Mucosa of stomach (tissue), 1 donor: ENCODE measurements at regions not wholly inside any gene's neighbourhood (a gene's known extent, or its start where the extent isn't known, plus 50 kb on each side); places are given as distances from the start of the nearest gene placed in this dataset.

Source experiments
- H3K27me3 ChIP-seq: one replicate; pipeline ENCODE4 v1.7.0; 2013; ENCODE audit warnings: mild to moderate bottlenecking, low read length; ENCODE audit not compliant: control insufficient read depth, insufficient read depth
- H3K36me3 ChIP-seq: one replicate; pipeline ENCODE4 v1.7.0; 2013; ENCODE audit warnings: low read length; ENCODE audit not compliant: control insufficient read depth, insufficient read depth
- H3K4me1 ChIP-seq: one replicate; pipeline ENCODE4 v1.7.0; 2013; ENCODE audit warnings: mild to moderate bottlenecking, low read length; ENCODE audit not compliant: control insufficient read depth, insufficient read depth
- H3K4me3 ChIP-seq: one replicate; pipeline ENCODE4 v1.7.0; 2013; ENCODE audit warnings: low read length
- H3K9ac ChIP-seq: one replicate; pipeline ENCODE4 v1.7.0; 2013; ENCODE audit warnings: mild to moderate bottlenecking, low read length, moderate library complexity
- H3K9me3 ChIP-seq: one replicate; pipeline ENCODE4 v1.7.0; 2013; ENCODE audit warnings: mild to moderate bottlenecking, low read length, moderate library complexity; ENCODE audit not compliant: control insufficient read depth
- donor health status: Pancreatic carcinoma.

DNA sequence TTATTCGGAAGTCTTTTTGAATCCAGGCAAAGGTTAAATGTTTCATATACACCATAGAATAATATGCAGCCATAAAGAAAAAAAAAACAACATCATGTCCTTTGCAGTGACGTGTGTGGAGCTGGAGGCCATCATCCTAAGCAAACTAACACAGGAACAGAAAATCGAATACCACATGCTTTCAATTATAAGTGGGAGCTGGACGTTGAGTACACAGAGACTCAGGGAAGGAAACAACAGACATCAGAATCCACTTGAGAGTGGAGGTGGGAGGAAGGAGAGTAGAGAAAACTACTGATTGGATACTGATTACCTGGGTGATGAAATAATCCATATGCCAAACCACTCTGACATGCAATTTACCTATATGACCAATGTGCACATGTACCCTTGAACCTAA lies 293.4 kb downstream of the KLF6 start:
- Histone ChIP-seq H3K9ac (no peak overlapping the region), H3K4me1 (peaks cover 3% of the 10 kb centered on the region), H3K9me3 (no peaks in the 10 kb centered on the region), H3K4me3 (no peak overlapping the region), H3K27me3 (no peaks in the 10 kb centered on the region), H3K36me3 (no peaks in the 10 kb centered on the region)

DNA sequence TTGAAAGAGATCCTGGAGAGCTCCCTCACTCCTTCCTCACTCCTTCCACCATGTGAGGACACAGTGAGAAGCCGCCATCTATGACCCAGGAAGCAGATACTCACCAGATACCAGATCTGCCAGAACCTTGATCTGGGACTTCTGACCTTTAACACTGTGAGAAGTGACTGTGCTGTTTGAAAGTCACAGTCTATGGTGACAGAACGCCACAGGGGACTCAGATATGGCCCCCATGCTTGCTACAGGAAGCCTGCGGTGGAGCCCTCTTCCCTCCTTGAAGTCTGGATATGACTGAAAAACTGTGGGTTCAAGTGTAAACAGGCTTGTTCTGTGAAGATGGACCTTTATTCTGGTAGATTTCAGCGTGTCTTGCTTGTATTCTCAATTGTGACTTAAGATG lies 297.8 kb downstream of the KLF6 start:
- H3K4me3 ChIP-seq: no peak overlapping the region
- H3K4me1 ChIP-seq: peaks cover 5% of the 10 kb centered on the region
- no peaks in the 10 kb centered on the region for H3K27me3 ChIP-seq
- no peaks in the 10 kb centered on the region for H3K9me3 ChIP-seq
- H3K36me3 ChIP-seq: no peaks in the 10 kb centered on the region
- no peak overlapping the region for H3K9ac ChIP-seq

DNA sequence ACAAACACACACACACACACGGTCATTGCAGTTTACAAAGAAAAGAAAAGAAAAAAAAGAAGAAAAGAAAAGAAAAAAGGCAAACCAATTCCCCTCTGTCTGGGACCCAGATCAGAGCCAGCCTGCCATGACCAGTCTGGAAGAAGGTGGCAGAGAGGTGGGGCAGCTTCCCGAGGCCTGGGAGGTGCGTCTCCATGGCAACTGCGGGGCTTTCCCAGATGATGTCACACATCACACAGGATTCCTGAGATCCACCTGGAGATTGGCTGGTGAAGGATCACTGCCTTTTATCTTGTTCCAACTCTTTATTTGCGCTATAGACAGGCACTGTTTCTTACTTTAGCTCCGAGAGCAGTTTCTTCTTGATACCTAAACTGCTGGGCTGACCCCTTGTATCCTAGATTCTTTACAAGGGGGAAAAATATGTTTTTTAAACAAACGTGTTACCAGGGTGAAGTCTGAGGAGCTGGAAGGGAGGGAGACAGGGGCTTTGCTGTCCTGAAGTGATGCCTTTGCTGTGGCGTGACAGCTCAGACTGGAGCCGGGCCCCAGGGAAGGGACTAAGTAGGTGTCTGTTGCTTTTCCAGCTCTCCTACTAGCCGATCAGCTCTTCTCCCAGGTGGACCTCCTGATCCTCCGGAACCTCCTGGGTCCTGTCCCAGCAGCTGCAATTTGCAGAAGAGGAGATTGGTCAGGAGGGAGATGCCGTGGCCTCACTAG lies 298.5 kb downstream of the KLF6 start:
- H3K36me3 ChIP-seq: no peaks in the 10 kb centered on the region
- H3K27me3 ChIP-seq: no peaks in the 10 kb centered on the region
- H3K4me3 ChIP-seq: no peak overlapping the region
- H3K9ac ChIP-seq: no peak overlapping the region
- no peaks in the 10 kb centered on the region for H3K9me3 ChIP-seq
- H3K4me1 ChIP-seq: peaks cover 5% of the 10 kb centered on the region

DNA sequence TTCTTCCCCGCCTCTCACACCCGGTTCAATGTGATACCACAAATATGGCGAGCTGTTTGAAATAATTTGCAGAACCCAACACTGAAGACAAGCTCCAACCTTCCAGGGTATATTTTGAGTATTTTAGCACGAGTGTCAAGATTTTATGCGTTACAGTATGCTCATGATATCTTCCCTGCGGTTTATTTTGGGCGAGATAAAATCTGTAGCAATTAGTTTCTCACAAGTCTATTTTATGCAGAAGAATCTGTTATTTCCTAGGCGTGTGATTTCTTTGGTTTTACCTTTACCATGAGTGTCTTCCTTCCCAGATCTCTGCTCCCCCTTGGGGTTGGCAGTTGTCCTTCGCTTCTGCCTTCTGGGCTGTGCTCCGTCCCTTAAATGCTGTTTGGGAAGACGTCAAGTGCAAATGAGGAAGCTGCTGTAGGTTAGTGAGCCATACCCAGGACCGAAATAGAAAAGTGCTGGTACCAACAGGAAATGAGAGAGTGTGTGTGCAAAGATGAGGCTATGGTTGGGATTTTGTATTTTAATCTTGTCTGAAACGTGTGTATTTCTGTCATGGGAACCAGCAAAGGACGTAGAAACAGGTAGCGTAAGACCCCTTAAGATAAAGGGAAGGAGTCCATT lies 299.8 kb downstream of the KLF6 start:
- Histone ChIP-seq H3K4me1 (peaks cover 5% of the 10 kb centered on the region), H3K27me3 (no peaks in the 10 kb centered on the region), H3K9ac (no peak overlapping the region), H3K9me3 (no peaks in the 10 kb centered on the region), H3K4me3 (no peak overlapping the region), H3K36me3 (no peaks in the 10 kb centered on the region)

DNA sequence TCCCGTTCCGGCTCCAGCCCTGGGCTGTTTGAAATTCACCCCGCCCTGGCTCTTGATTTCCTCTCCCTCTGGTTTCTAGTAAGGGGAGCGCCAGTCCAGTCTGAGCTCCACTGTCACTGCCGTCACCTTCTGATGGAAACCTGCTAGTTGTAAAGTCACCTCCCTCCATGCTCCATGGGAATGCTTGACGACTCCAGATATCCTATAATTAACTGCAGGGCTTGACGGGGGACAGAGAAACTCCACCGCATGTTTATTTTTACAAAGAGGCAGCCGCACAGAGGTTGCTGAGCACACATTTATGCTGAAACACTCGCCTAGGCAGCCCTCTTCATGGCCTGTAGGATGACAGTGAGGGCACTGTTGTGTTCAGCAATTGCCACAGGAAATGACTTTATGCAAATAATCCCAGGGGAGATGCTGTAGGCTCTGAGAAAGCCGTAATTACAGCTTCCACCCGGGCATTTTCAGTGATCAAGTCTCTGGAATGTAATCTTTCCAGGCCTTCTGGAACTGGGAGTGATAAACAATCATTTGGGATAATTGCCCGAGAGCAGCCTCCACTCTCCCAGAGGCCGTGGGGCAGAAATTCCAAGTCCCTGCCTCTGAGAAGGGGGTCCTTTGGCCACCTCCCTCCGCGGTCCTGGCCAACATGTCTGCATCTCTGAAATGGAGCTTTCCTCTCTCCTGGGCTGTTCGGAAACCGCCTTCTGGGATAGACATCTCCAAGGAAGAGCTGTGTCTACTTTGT lies 300.5 kb downstream of the KLF6 start:
- H3K9me3 ChIP-seq: no peaks in the 10 kb centered on the region

DNA sequence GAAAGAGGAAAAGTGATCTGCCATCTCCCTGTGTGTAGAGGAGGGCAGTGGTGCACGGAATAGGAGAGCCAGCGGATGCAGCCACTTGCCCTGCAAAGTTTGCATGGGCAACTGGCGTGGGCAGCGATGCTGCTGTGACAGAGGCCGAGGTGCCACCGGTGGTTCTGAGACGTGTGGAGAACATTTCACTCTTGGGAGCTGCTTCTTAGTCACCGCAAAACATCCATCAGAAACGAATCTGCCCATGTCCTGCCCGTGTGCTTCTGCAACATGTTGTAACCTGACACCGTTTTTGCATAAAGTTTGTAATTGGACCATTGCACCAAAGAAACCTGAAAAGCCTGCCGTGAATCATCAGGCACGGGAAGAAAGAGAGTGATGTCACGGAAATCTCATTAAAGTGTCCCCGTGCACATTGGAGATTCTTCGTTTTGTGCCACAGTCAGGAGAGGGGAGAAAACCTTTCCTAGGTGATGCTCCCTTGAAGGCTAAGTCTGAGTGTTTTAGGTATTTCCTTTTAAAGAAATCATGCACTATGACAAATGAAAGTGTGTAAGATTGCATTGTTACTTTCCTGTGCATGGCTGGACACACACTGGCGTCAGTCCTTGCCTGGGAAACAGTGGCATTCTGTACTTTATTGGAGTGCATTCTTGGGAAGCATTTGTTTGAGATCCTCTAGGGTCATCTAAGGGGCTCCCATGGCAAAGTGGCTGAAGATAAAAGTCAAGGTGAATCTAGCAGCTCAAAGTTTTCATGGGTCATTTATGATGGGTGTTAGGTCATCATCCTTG lies 302.6 kb downstream of the KLF6 start:
- no peak overlapping the region for H3K4me3 ChIP-seq
- peaks cover 5% of the 10 kb centered on the region for H3K4me1 ChIP-seq

More for the DNA sequence above, 300.5 kb downstream of the KLF6 start:
- no peak overlapping the region for H3K9ac ChIP-seq
- H3K4me3 ChIP-seq: no peak overlapping the region
- peaks cover 5% of the 10 kb centered on the region for H3K4me1 ChIP-seq
- no peaks in the 10 kb centered on the region for H3K27me3 ChIP-seq
- no peaks in the 10 kb centered on the region for H3K36me3 ChIP-seq

DNA sequence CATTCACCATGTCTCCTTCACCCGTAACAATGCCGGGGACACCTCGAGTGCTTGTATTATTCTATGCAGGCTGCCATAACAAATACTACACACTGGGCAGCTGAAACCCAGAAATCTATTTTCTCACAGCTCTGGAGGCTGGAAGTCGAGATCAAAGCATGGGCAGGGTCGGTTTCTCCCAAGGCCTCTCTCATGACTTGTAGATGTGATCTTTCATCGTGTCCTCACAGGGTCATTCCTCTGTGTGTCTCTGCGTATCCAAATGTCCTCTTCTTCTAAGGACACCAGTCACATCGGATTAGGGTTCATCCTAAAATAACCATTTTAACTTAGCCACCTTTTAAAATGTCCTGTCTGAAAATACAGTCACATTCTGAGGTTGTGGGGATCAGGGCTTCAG lies 303.5 kb downstream of the KLF6 start:
- Histone ChIP-seq H3K9ac (no peak overlapping the region), H3K4me1 (peaks cover 2% of the 10 kb centered on the region), H3K4me3 (no peak overlapping the region), H3K27me3 (no peaks in the 10 kb centered on the region), H3K36me3 (no peaks in the 10 kb centered on the region), H3K9me3 (no peaks in the 10 kb centered on the region)

More for the DNA sequence above, 302.6 kb downstream of the KLF6 start:
- no peaks in the 10 kb centered on the region for H3K9me3 ChIP-seq
- no peaks in the 10 kb centered on the region for H3K36me3 ChIP-seq
- no peaks in the 10 kb centered on the region for H3K27me3 ChIP-seq
- H3K9ac ChIP-seq: no peak overlapping the region

DNA sequence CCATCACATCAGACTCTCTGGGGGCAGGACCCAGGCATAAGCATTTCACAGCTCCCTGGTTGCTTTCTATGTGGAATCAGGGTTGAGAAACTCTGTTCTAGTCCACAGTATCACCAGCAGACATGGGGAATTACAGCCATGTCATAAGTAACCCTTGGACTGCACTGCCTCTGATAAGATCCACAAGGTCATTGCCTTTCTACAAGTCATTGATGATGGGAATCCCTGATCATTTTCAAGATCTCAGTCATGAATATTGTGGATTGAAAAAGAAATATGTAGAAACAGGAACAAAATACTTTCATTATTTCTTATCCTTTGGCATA lies 304.1 kb downstream of the KLF6 start:
- Histone ChIP-seq H3K9ac (no peak overlapping the region), H3K36me3 (no peaks in the 10 kb centered on the region), H3K27me3 (no peaks in the 10 kb centered on the region), H3K4me3 (no peak overlapping the region), H3K9me3 (no peaks in the 10 kb centered on the region), H3K4me1 (no peaks in the 10 kb centered on the region)

DNA sequence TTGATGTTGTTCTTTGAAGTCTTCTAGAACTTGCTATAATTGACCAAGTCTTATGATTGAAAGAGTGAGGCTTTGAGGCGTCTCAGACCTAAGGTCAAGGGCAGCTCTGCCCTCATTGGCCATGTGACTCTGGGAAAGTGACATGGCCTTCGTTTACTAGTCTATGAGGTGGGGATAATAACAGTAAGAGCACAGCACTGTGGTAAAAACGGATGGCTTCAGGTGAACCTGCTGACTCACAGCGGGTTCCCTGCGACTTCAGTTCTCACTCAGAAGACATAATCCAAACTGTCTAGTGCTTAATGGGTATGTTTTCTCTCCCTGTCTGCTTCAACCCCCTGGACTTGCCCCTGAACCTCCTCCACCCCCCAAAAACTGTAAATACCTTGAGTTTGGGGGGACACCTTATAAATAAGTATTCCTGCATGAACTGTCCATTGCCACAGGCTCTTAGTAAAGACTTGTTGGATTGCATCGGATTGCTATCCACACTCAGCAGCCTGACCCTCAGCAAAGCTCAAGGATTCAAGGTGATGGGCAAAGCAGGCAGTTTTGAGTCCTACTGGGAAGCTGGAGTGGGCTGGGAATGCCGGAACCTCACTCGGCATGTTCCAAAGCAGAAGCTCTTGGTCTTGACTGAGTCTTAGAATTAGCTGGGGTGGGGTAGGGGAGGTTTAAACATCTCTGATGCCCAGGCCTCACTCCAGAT lies 304.6 kb downstream of the KLF6 start:
- Histone ChIP-seq H3K36me3 (no peaks in the 10 kb centered on the region), H3K9me3 (no peaks in the 10 kb centered on the region), H3K4me3 (no peak overlapping the region), H3K27me3 (no peaks in the 10 kb centered on the region), H3K9ac (no peak overlapping the region), H3K4me1 (no peaks in the 10 kb centered on the region)

DNA sequence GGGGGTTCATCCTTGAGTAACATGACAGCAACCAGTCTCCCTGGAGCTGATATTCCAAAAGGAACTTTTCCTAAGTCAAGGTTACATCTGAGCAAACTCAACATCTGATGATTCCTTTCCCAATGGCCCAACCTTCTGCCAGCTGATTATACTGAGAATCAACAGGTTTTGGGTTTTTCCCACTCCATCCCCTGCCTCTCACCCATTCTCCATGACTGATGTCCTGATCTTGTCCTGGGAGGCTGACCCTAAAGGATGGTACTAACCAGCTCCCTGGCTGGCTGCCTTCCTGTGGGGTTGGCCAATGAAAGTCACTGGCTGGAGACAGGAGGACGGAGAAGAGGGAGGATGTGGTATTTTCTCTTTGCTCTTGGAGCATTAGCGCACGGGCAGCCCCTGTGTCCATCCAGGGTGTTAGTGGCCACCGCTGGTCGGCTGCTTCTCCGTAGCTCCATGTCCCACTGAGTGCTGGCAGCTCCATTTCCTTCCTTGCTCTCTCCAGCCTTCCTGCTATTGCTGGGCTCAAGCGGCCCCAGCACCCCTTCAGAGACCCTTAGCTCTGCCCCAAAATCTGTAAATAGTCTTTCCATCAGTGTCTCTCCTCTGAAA lies 306.2 kb upstream of the PITRM1 start:
- Histone ChIP-seq H3K9me3 (no peaks in the 10 kb centered on the region), H3K27me3 (no peaks in the 10 kb centered on the region), H3K4me3 (no peak overlapping the region), H3K36me3 (no peaks in the 10 kb centered on the region), H3K4me1 (no peaks in the 10 kb centered on the region), H3K9ac (no peak overlapping the region)

DNA sequence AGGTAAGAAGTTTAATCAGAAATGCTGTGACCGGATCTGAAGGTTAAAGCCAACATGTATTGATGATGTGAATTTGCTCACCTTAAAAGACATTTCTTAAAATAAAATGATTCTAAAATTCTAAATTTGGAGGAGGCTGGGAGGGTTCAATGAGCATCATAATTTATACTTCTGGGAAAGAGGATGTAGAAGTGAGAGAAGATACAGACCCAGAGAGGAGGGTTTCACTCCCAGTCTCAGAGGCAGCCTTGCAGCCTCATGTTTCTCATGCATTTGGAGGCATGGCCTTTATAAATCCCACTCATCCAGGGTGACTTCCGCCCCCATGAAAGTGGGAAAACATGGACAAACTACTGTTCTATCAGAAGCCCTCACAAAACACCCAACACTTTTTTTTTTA lies 305.6 kb upstream of the PITRM1 start:
- Histone ChIP-seq H3K4me3 (no peak overlapping the region), H3K4me1 (peaks cover 6% of the 10 kb centered on the region), H3K27me3 (no peaks in the 10 kb centered on the region), H3K36me3 (no peaks in the 10 kb centered on the region), H3K9me3 (no peaks in the 10 kb centered on the region), H3K9ac (no peak overlapping the region)
